ENCODE measurements at regions not wholly inside any gene's neighbourhood (a gene's known extent, or its start where the extent isn't known, plus 50 kb on each side); places are given as distances from the start of the nearest gene placed in this dataset.

DNA sequence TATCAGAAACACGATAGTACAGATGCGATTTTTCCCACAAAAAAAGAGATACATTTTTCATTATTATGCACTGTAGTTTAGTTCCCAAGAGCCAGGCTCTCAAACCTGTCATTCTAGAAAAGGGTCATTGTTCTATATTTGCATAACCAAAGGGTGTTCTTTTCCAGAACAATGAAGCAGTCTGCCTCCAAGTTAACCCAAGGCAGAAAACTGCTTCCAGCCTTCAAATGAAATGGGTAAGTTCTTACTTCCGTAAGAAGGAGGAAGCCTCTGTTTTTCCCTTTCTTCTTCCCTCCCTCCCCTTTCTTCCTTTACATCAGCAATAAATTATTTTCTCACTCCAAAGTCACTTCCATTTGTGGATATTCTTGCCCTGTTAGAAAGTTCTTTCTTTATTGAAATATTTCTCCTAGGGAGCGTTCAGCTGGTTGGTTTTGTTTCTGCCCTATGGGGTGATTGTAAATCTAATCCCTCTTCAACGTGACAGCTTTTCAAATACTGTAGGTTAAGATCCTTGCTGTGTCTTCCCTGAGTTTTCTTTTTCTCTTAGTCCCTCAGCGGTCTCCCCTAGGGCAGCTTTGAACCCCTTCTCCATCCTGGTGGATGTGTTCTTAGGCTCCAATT lies 77.3 kb upstream of the PTGFRN start:
- H3K4me1 Mint-ChIP-seq = peaks cover 54 to 60% of the 10 kb centered on the region in 2 experiments
- no peaks in the 10 kb centered on the region for H3K79me1 ChIP-seq (ENCODE audit: insufficient read depth, low read depth, low read length, poor library complexity, severe bottlenecking)
- H3K23me2 ChIP-seq (ENCODE audit: insufficient read length, low read depth, low read length, poor library complexity, severe bottlenecking) = no peaks in the 10 kb centered on the region
- peak overlapping the region; percentile 11 to 30; a peak in 3 of 5 replicates for H3K4me3 Mint-ChIP-seq
- H2BK15ac ChIP-seq (ENCODE audit: low read depth, low read length) = no peak overlapping the region
- H2AFZ ChIP-seq (ENCODE audit: low read length) = no peak overlapping the region
- no peak overlapping the region for H2BK12ac ChIP-seq (ENCODE audit: insufficient read length, low read depth, low read length)
- H3K27ac ChIP-seq (ENCODE audit: insufficient read length, low read depth, low read length) = no peak overlapping the region
- no peak overlapping the region for H2BK120ac ChIP-seq (ENCODE audit: low read depth, low read length, poor library complexity, severe bottlenecking)
- no peaks in the 10 kb centered on the region for H3K27me3 Mint-ChIP-seq (ENCODE audit: low read depth)
- no peak overlapping the region for H2BK5ac ChIP-seq (ENCODE audit: insufficient read length, low read length)
- no peaks in the 10 kb centered on the region for H3K9me3 ChIP-seq (ENCODE audit: control insufficient read depth, low read depth, low read length)
- H3K36me3 Mint-ChIP-seq (ENCODE audit: insufficient read depth in 1 of 3, low read depth in 3 of 3) = peaks cover 8 to 13% (median 8%) of the 10 kb centered on the region in 3 experiments
- peak overlapping the region; percentile 57 to 96 (median 85); a peak in 6 of 7 replicates for H3K27ac Mint-ChIP-seq
- H3K27me3 ChIP-seq (ENCODE audit: insufficient read depth, low read length) = no peaks in the 10 kb centered on the region
- H2BK20ac ChIP-seq (ENCODE audit: low read depth, low read length, poor library complexity, severe bottlenecking) = no peak overlapping the region
- H3K4me2 ChIP-seq (ENCODE audit: insufficient read depth, insufficient read length, low read length) = no peak overlapping the region
- WGBS (ENCODE audit: extremely low coverage, insufficient read length, low lambda C conversion rate) = no CpG with 5 or more reads among the region's 6 CpGs
- H3K79me2 ChIP-seq (ENCODE audit: insufficient read depth, low read length) = no peaks in the 10 kb centered on the region
- no peak overlapping the region for H3K56ac ChIP-seq (ENCODE audit: insufficient read length, low read depth, low read length)
- H3K23ac ChIP-seq (ENCODE audit: insufficient read length, low read depth, low read length) = no peak overlapping the region
- no peak overlapping the region for H3T11ph ChIP-seq (ENCODE audit: low read length)
- no peak overlapping the region for H4K8ac ChIP-seq (replicated peaks; ENCODE audit: insufficient read length, low read depth, low read length)
- H3K4me1 ChIP-seq (ENCODE audit: insufficient read depth, low read length) = peaks cover 6% of the 10 kb centered on the region
- no peak overlapping the region for H3K14ac ChIP-seq (ENCODE audit: insufficient read depth, low read length)
- H2AK5ac ChIP-seq (ENCODE audit: insufficient read length, low read length) = no peak overlapping the region
- H3K4ac ChIP-seq (ENCODE audit: low read depth, low read length) = no peak overlapping the region
- H4K91ac ChIP-seq (ENCODE audit: insufficient read length, low read depth, low read length) = no peak overlapping the region
- no peak overlapping the region for H3K9ac ChIP-seq (ENCODE audit: extremely low read depth, insufficient read length, low read length)
- H3K18ac ChIP-seq (ENCODE audit: insufficient read length, low read depth, low read length) = no peak overlapping the region
- H4K5ac ChIP-seq (ENCODE audit: insufficient read length, low read depth, low read length) = no peak overlapping the region
- H4K20me1 ChIP-seq (ENCODE audit: control insufficient read depth, insufficient read depth, insufficient read length) = no peaks in the 10 kb centered on the region
- peaks cover 10 to 14% of the 10 kb centered on the region in 2 experiments for H3K9me3 Mint-ChIP-seq
- TF ChIP-seq, protein P1, sequence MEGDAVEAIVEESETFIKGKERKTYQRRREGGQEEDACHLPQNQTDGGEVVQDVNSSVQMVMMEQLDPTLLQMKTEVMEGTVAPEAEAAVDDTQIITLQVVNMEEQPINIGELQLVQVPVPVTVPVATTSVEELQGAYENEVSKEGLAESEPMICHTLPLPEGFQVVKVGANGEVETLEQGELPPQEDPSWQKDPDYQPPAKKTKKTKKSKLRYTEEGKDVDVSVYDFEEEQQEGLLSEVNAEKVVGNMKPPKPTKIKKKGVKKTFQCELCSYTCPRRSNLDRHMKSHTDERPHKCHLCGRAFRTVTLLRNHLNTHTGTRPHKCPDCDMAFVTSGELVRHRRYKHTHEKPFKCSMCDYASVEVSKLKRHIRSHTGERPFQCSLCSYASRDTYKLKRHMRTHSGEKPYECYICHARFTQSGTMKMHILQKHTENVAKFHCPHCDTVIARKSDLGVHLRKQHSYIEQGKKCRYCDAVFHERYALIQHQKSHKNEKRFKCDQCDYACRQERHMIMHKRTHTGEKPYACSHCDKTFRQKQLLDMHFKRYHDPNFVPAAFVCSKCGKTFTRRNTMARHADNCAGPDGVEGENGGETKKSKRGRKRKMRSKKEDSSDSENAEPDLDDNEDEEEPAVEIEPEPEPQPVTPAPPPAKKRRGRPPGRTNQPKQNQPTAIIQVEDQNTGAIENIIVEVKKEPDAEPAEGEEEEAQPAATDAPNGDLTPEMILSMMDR (conservative IDR thresholded peaks at IDR 0.05) = no peak
- DNase-seq = no peak

Measured in H9 (cell line).